RWPE2 (cell line): ENCODE measurements at regions not wholly inside any gene's neighbourhood (a gene's known extent, or its start where the extent isn't known, plus 50 kb on each side); places are given as distances from the start of the nearest gene placed in this dataset.

ENCODE experiments used
- ATAC-seq: fragments of 200-7000 bp; cut with Tn5 transposase; 3 replicates; pipeline ENCODE4 v1.9.1; 2021; ENCODE audit warnings: low read depth
- DNase-seq: peaks from one replicate; pipeline ENCODE4 v3.0.0-alpha.2; 2020; ENCODE audit warnings: low spot score
- H3K27ac ChIP-seq: fragments of 450-650 bp; 2 replicates; pipeline ENCODE4 v1.5.1; 2017; ENCODE audit warnings: mild to moderate bottlenecking; ENCODE audit not compliant: poor library complexity, severe bottlenecking
- H3K27me3 ChIP-seq: fragments of 250-450 bp; sonication (Bioruptor Pico); 2 replicates; pipeline ENCODE4 v1.5.1; 2021; ENCODE audit warnings: mild to moderate bottlenecking, moderate library complexity; ENCODE audit not compliant: insufficient read depth, poor library complexity, severe bottlenecking
- H3K36me3 ChIP-seq: fragments of 250-450 bp; sonication (Bioruptor Pico); 2 replicates; pipeline ENCODE4 v1.5.1; 2020; ENCODE audit warnings: low read depth, mild to moderate bottlenecking, moderate library complexity
- H3K4me1 ChIP-seq: fragments of 250-450 bp; sonication (Bioruptor Pico); 2 replicates; pipeline ENCODE4 v1.5.1; 2021; ENCODE audit warnings: mild to moderate bottlenecking, moderate library complexity; ENCODE audit not compliant: insufficient read depth, poor library complexity, severe bottlenecking
- H3K4me3 ChIP-seq: fragments of 250-450 bp; sonication (Bioruptor Pico); 2 replicates; pipeline ENCODE4 v1.5.1; 2021; ENCODE audit warnings: mild to moderate bottlenecking, moderate library complexity; ENCODE audit not compliant: severe bottlenecking
- H3K9me3 ChIP-seq: fragments of 250-450 bp; sonication (Bioruptor Pico); 2 replicates; pipeline ENCODE4 v1.5.1; 2021; ENCODE audit warnings: mild to moderate bottlenecking, moderate library complexity; ENCODE audit not compliant: severe bottlenecking
- CTCF ChIP-seq: fragments of 450-650 bp; IDR thresholded peaks from one replicate; pipeline ENCODE4 v1.5.1; 2017; ENCODE audit warnings: mild to moderate bottlenecking, moderate library complexity; ENCODE audit not compliant: poor library complexity, severe bottlenecking

- ATAC-seq (no peak), DNase-seq (no peak)
- Histone ChIP-seq H3K36me3 (no peaks in the 10 kb centered on the region), H3K27me3 (peaks cover 3% of the 10 kb centered on the region), H3K4me1 (no peaks in the 10 kb centered on the region), H3K27ac (no peak overlapping the region), H3K4me3 (no peak overlapping the region), H3K9me3 (no peaks in the 10 kb centered on the region)
- peak; percentile 38 for TF ChIP-seq CTCF
These were observed 325.3 kb downstream of the ZNF516 start for GRCh38 chr18:76169733-76170132.

DNA sequence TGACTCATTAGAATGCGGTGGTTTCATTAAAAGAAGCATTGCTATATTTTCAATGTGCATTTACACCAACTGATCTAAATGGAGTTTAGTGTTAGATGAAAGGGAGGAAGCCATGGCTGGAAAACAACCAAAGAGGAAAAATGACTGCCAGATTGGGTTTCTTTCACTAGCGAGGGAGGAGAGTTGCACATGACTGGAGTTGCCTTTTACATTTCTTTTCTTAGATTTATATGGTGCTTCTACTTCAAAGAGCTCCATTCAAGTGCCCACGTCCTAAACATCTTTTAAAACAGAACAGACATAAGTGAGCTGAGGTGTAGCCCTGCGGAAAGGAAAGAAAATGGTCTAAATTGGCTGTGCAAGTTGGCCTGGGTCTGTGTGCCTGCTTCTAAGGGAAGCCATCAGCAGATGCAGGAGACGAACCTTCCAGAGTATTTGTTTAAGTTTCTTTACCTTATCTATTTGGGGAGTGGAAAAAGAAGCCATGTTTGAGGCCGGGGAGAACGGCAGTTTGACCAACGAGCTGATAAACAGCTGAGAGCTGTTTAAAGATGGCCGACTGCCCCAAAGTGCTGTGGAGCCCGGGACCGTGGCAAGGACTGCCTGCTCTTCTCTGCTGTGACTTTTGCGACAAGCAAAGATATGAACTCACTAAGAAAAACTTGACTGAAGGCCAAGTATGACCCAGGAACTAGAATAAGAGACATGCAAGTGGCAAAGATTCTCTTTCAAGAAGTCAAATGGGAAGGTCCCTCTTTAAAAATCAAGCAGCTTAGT, 327.0 kb downstream of the ZNF516 start:
- Histone ChIP-seq H3K27ac (no peak overlapping the region), H3K9me3 (no peaks in the 10 kb centered on the region), H3K36me3 (no peaks in the 10 kb centered on the region), H3K4me1 (no peaks in the 10 kb centered on the region), H3K4me3 (no peak overlapping the region), H3K27me3 (peaks cover 3% of the 10 kb centered on the region)
- no peak for TF ChIP-seq CTCF
- DNase-seq (no peak), ATAC-seq (no peak)

- DNase-seq, result no peak
- TF ChIP-seq CTCF, result no peak
- peak; percentile 54; the same call in 1 of the 3 replicates for ATAC-seq
- H3K4me3 ChIP-seq, result no peak overlapping the region
- H3K27me3 ChIP-seq, result peaks cover 3% of the 10 kb centered on the region
- no peaks in the 10 kb centered on the region for H3K4me1 ChIP-seq
- no peaks in the 10 kb centered on the region for H3K9me3 ChIP-seq
- no peaks in the 10 kb centered on the region for H3K36me3 ChIP-seq
- no peak overlapping the region for H3K27ac ChIP-seq
These were observed 327.6 kb downstream of the ZNF516 start for GRCh38 chr18:76167410-76167809.

GRCh38 chr18:76162886-76163285, 332.2 kb downstream of the ZNF516 start:
- Histone ChIP-seq H3K27me3 (no peaks in the 10 kb centered on the region), H3K9me3 (no peaks in the 10 kb centered on the region), H3K27ac (no peak overlapping the region), H3K36me3 (no peaks in the 10 kb centered on the region), H3K4me1 (no peaks in the 10 kb centered on the region), H3K4me3 (no peak overlapping the region)
- DNase-seq (no peak), ATAC-seq (no peak)
- TF ChIP-seq CTCF, result no peak

DNA sequence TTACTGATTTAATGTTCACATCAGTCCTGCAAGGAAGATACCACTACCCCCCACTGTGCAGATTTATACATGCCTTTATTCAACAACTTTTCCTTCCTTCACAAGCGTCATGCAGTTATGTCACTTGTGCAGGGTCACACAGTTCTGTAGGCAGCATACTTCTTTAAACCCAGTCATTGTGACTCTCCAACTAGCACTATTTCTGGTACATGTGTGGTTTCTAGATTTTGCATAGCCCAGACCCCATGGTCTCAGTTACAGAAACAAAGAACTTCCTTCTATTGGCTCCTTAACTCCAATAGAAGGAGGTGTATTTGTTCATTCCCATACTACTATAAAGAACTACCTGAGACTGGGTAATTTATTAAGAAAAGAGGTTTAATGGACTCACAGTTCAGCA, 333.1 kb downstream of the ZNF516 start:
- Histone ChIP-seq H3K36me3 (no peaks in the 10 kb centered on the region), H3K4me3 (no peak overlapping the region), H3K27ac (no peak overlapping the region), H3K9me3 (no peaks in the 10 kb centered on the region), H3K27me3 (no peaks in the 10 kb centered on the region), H3K4me1 (no peaks in the 10 kb centered on the region)
- TF ChIP-seq CTCF, result no peak
- DNase-seq, result no peak
- ATAC-seq, result no peak
